ENCODE measurements at regions not wholly inside any gene's neighbourhood (a gene's known extent, or its start where the extent isn't known, plus 50 kb on each side); places are given as distances from the start of the nearest gene placed in this dataset.

DNA sequence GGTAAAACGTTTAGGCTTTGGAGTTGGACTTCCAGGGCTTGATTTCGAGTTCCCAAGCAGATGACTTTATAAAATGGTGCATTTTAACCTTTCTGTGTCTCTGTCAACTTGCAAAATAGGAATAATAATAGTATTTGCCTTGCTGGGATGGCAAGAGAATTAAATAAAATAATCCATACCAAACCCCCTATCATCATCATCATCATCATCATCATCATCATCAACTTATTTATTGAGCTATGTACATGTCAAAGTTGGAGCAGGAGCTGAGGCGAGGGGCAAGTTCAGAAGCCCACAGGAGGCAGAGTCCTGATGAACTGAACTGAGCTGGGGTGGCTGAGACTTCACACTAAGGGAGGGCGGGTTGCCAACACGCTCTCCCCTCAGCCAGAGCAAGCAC, 51.7 kb upstream of the KCNMA1 start:
- Histone ChIP-seq H3K4me3 (ENCODE audit: low read depth, low read length) (no peak overlapping the region), H3K36me3 (ENCODE audit: control insufficient read depth, insufficient read depth, low read length) (no peaks in the 10 kb centered on the region), H3K4me1 (ENCODE audit: control insufficient read depth, insufficient read depth, low read length) (peaks cover 11% of the 10 kb centered on the region; the same call in 1 of the 2 replicates), H3K9me3 (ENCODE audit: control insufficient read depth, insufficient read depth, low read depth, low read length) (no peaks in the 10 kb centered on the region), H3K9ac (ENCODE audit: low read length) (no peak overlapping the region), H3K27ac (ENCODE audit: low read depth, low read length) (no peak overlapping the region), H3K27me3 (ENCODE audit: control insufficient read depth, insufficient read depth, low read length) (no peaks in the 10 kb centered on the region)

DNA sequence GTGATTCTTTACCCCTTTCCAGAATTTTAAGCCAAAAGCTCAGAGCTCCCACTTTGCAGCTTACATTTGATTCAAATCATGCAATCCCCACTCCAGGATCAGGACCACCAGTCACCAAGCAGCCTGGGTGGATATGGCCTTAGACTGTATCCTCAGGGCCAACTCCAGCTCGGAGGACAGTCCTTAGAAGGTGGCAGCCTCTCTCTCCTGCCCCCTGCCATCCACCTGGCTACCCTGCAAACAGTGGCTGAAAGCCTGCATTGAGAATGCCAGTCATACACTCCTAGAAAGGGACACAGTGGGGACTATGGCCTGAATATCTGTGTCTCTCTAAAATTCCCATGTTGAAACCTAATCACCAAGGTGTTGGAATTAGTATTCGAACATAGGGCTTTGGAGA, 50.0 kb upstream of the KCNMA1 start:
- Histone ChIP-seq H3K9me3 (ENCODE audit: control insufficient read depth, insufficient read depth, low read depth, low read length) (no peaks in the 10 kb centered on the region), H3K27me3 (ENCODE audit: control insufficient read depth, insufficient read depth, low read length) (no peaks in the 10 kb centered on the region), H3K4me1 (ENCODE audit: control insufficient read depth, insufficient read depth, low read length) (peaks cover 11% of the 10 kb centered on the region; the same call in 1 of the 2 replicates), H3K9ac (ENCODE audit: low read length) (no peak overlapping the region), H3K4me3 (ENCODE audit: low read depth, low read length) (no peak overlapping the region), H3K27ac (ENCODE audit: low read depth, low read length) (no peak overlapping the region), H3K36me3 (ENCODE audit: control insufficient read depth, insufficient read depth, low read length) (no peaks in the 10 kb centered on the region)
